Endothelial cell (in vitro differentiated cells): ENCODE measurements at regions not wholly inside any gene's neighbourhood (a gene's known extent, or its start where the extent isn't known, plus 50 kb on each side); places are given as distances from the start of the nearest gene placed in this dataset.

Experiments used
- DNase-seq: peaks from one replicate; pipeline ENCODE4 v3.0.0; 2021; ENCODE audit warnings: low spot score
- H3K27ac Mint-ChIP-seq: one replicate; pipeline ENCODE4 v1.8.0; 2021; ENCODE audit warnings: mixed read lengths, inconsistent platforms; ENCODE audit not compliant: unreplicated experiment
- H3K27me3 Mint-ChIP-seq: one replicate; pipeline ENCODE4 v1.8.0; 2021; ENCODE audit warnings: mild to moderate bottlenecking, moderate library complexity, mixed read lengths, inconsistent platforms; ENCODE audit not compliant: unreplicated experiment
- H3K36me3 Mint-ChIP-seq: one replicate; pipeline ENCODE4 v1.8.0; 2021; ENCODE audit warnings: mild to moderate bottlenecking, low read depth, mixed read lengths, inconsistent platforms; ENCODE audit not compliant: unreplicated experiment
- H3K4me1 Mint-ChIP-seq: one replicate; pipeline ENCODE4 v1.8.0; 2021; ENCODE audit warnings: mild to moderate bottlenecking, mixed read lengths, inconsistent platforms; ENCODE audit not compliant: unreplicated experiment
- H3K4me3 Mint-ChIP-seq: one replicate; pipeline ENCODE4 v1.8.0; 2021; ENCODE audit warnings: mild to moderate bottlenecking, mixed read lengths, inconsistent platforms; ENCODE audit not compliant: unreplicated experiment
- H3K9me3 Mint-ChIP-seq: one replicate; pipeline ENCODE4 v1.8.0; 2021; ENCODE audit warnings: mixed read lengths, inconsistent platforms; ENCODE audit not compliant: unreplicated experiment
- CTCF ChIP-seq: fragments of 200-600 bp; sonication (generic); IDR thresholded peaks from one replicate; pipeline ENCODE4 v1.5.0; 2021; ENCODE audit warnings: antibody characterized with exemption; ENCODE audit not compliant: unreplicated experiment

- H3K27me3 Mint-ChIP-seq: no peaks in the 10 kb centered on the region
- peaks cover 4% of the 10 kb centered on the region for H3K4me1 Mint-ChIP-seq
- TF ChIP-seq CTCF: no peak
- no peak for DNase-seq
- H3K9me3 Mint-ChIP-seq: no peaks in the 10 kb centered on the region
- no peaks in the 10 kb centered on the region for H3K36me3 Mint-ChIP-seq
- H3K4me3 Mint-ChIP-seq: no peak overlapping the region
- H3K27ac Mint-ChIP-seq: no peak overlapping the region
These were observed 236.8 kb downstream of the GRIN2B start for GRCh38 chr12:13744561-13744960.

- TF ChIP-seq CTCF: no peak
- H3K4me3 Mint-ChIP-seq: no peak overlapping the region
- H3K36me3 Mint-ChIP-seq: no peaks in the 10 kb centered on the region
- no peak overlapping the region for H3K27ac Mint-ChIP-seq
- DNase-seq: no peak
- peaks cover 3% of the 10 kb centered on the region for H3K4me1 Mint-ChIP-seq
- H3K27me3 Mint-ChIP-seq: no peaks in the 10 kb centered on the region
- H3K9me3 Mint-ChIP-seq: no peaks in the 10 kb centered on the region
These were observed 241.3 kb downstream of the GRIN2B start for GRCh38 chr12:13740149-13740545.

- H3K9me3 Mint-ChIP-seq: no peaks in the 10 kb centered on the region
- no peak for DNase-seq
- no peak for TF ChIP-seq CTCF
- H3K27ac Mint-ChIP-seq: no peak overlapping the region
- H3K27me3 Mint-ChIP-seq: no peaks in the 10 kb centered on the region
- H3K4me1 Mint-ChIP-seq: no peaks in the 10 kb centered on the region
- no peaks in the 10 kb centered on the region for H3K36me3 Mint-ChIP-seq
- no peak overlapping the region for H3K4me3 Mint-ChIP-seq
These were observed 245.7 kb downstream of the GRIN2B start for GRCh38 chr12:13735734-13736133.

- no peak overlapping the region for H3K4me3 Mint-ChIP-seq
- TF ChIP-seq CTCF: no peak
- H3K27ac Mint-ChIP-seq: no peak overlapping the region
- no peaks in the 10 kb centered on the region for H3K36me3 Mint-ChIP-seq
- no peaks in the 10 kb centered on the region for H3K4me1 Mint-ChIP-seq
- DNase-seq: no peak
- H3K9me3 Mint-ChIP-seq: no peaks in the 10 kb centered on the region
- H3K27me3 Mint-ChIP-seq: no peaks in the 10 kb centered on the region
These were observed 246.7 kb downstream of the GRIN2B start for GRCh38 chr12:13734584-13735152.

- Mint-ChIP-seq H3K4me3 (no peak overlapping the region), H3K9me3 (no peaks in the 10 kb centered on the region), H3K27ac (no peak overlapping the region), H3K27me3 (no peaks in the 10 kb centered on the region), H3K36me3 (no peaks in the 10 kb centered on the region), H3K4me1 (peaks cover 23% of the 10 kb centered on the region)
- no peak for TF ChIP-seq CTCF
- no peak for DNase-seq
These were observed 253.7 kb downstream of the GRIN2B start for GRCh38 chr12:13727707-13728195.
